NCI-H345 treated with DMSO at 0.1 percent for 48 hours (cell line): ENCODE measurements at regions not wholly inside any gene's neighbourhood (a gene's known extent, or its start where the extent isn't known, plus 50 kb on each side); places are given as distances from the start of the nearest gene placed in this dataset.
"Not testable (repeated sequence)": the region's sequence is repeated elsewhere in the genome, so short reads cannot be mapped to it uniquely, and the experiment has no call there.

Experiments
- DNase-seq: peaks from one replicate; lab custom pipeline; 2025; ENCODE audit not compliant: unreplicated experiment; lab: John Stamatoyannopoulos, UW

- DNase-seq = not testable (repeated sequence)
Observed at GRCh38 chr4:72884225-72884624, 185.3 kb downstream of the COX18 start.

GRCh38 chr4:72876946-72877345, 192.6 kb downstream of the COX18 start:
- DNase-seq = no peak

- no peak for DNase-seq
Observed at GRCh38 chr4:72875545-72875944, 194.0 kb downstream of the COX18 start.

GRCh38 chr4:72875138-72875537, 194.4 kb downstream of the COX18 start:
- no peak for DNase-seq

- DNase-seq = no peak
Observed at GRCh38 chr4:72864898-72865297, 204.6 kb downstream of the COX18 start.

- not testable (repeated sequence) for DNase-seq
Observed at GRCh38 chr4:72864277-72864676, 205.2 kb downstream of the COX18 start.

- DNase-seq = no peak
Observed at GRCh38 chr4:72860766-72861165, 208.8 kb downstream of the COX18 start.

GRCh38 chr4:72858328-72858727, 211.2 kb downstream of the COX18 start:
- DNase-seq = no peak

GRCh38 chr4:72857787-72858186, 211.7 kb downstream of the COX18 start:
- DNase-seq = no peak

GRCh38 chr4:72857216-72857615, 212.3 kb downstream of the COX18 start:
- no peak for DNase-seq

GRCh38 chr4:72846280-72847111, 223.0 kb downstream of the COX18 start:
- DNase-seq = no peak

GRCh38 chr4:72843466-72843865, 226.1 kb downstream of the COX18 start:
- no peak for DNase-seq

GRCh38 chr4:72842323-72842722, 227.2 kb downstream of the COX18 start:
- no peak for DNase-seq

- DNase-seq = not testable (repeated sequence)
Observed at GRCh38 chr4:72840166-72840565, 229.3 kb downstream of the COX18 start.

- no peak for DNase-seq
Observed at GRCh38 chr4:72828864-72829263, 240.7 kb downstream of the COX18 start.

- no peak for DNase-seq
Observed at GRCh38 chr4:72827968-72828367, 241.5 kb downstream of the COX18 start.

- DNase-seq = no peak
Observed at GRCh38 chr4:72820107-72820506, 249.4 kb downstream of the COX18 start.

GRCh38 chr4:72817012-72817411, 248.0 kb upstream of the ADAMTS3 start:
- DNase-seq = no peak

- no peak for DNase-seq
Observed at GRCh38 chr4:72814241-72814640, 245.2 kb upstream of the ADAMTS3 start.

- no peak for DNase-seq
Observed at GRCh38 chr4:72809208-72809607, 240.2 kb upstream of the ADAMTS3 start.

GRCh38 chr4:72805284-72805683, 236.3 kb upstream of the ADAMTS3 start:
- DNase-seq = no peak

GRCh38 chr4:72797486-72797885, 228.5 kb upstream of the ADAMTS3 start:
- DNase-seq = no peak

- DNase-seq = no peak
Observed at GRCh38 chr4:72791054-72791453, 222.0 kb upstream of the ADAMTS3 start.
